ENCODE measurements at regions not wholly inside any gene's neighbourhood (a gene's known extent, or its start where the extent isn't known, plus 50 kb on each side); places are given as distances from the start of the nearest gene placed in this dataset.
"Not testable (repeated sequence)": the region's sequence is repeated elsewhere in the genome, so short reads cannot be mapped to it uniquely, and the experiment has no call there.

DNA sequence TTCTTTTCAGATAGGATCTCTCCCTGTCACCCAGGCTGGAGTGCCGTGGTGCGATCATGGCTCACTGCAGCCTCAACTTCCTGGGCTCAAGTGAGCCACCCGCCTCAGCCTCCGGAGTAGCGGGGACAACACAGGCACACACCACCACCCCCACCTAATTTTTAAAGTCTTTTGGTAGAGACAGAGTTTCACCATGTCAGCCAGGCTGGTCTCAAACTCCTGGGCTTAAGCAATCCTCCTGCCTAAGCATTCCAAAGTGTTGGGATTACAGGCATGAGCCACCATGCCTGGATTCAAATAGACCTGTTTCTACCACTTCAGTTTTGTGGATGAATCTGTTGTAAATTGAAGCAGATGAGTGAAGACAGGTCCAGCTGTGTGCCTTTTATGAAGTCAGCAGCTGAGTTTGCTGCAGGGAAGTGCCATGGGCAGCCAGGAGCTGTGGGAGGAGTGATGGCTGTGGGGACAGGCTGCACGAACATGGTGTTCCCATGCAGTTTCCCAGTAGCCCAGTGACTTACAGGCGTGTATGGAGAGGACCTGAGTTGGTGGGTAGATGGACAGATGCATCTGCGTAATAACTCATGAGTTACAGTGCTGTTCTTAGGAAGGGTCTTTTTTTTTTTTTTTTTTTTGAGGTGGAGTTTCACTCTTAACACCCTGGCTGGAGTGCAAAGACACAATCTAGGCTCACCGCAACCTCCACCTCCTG is 4476.4 kb upstream of the OR11H1 start:
- intact Hi-C loops (cut with DNase I), result not testable (repeated sequence)
- DNase-seq (ENCODE audit: low spot score), result peak; percentile 71

DNA sequence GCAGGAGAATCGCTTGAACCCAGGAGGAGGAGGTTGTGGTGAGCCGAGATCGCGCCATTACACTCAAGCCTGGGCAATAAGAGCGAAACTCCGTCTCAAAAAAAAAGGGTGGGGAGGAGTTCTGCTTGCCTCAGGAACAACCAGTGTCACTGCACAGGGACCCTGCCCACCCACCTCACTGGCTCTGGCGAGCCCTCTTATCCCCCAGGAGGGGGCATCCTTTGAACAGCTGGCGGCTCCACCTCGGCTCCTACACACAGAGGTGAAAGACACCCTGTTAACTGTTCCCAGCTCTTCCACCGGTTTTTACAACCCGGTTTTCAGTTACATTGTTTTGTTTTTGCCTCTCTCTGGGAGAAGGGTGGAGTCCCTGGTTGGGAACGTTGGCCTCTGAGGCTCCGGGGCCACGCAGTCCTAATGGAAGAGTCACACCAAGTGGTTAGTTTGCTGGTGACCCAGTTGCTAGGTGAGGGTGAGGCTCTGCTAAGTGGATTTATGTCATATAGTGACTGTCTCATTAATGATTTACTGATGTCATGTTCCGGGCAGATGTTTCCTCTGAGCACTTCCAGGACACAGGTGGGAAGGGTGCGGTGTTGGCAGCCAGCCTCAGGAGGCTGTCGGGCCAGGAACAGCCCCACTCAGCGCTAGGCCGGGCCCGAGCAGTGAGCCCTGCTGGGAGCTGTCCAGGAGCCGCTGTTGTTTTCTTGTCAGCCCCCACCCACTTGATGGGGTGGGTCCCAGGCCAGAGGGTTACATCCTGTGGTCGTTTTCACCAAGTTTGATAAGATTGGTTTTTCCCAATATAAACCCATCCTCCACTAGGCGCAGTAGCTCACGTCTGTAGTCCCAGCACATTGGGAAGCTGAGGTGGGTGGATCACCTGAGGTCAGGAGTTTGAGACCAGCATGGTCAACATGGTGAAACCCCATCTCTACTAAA is 4474.3 kb upstream of the OR11H1 start:
- intact Hi-C loops (cut with DNase I), result not testable (repeated sequence)
- DNase-seq (ENCODE audit: low spot score), result peak; percentile 77

DNA sequence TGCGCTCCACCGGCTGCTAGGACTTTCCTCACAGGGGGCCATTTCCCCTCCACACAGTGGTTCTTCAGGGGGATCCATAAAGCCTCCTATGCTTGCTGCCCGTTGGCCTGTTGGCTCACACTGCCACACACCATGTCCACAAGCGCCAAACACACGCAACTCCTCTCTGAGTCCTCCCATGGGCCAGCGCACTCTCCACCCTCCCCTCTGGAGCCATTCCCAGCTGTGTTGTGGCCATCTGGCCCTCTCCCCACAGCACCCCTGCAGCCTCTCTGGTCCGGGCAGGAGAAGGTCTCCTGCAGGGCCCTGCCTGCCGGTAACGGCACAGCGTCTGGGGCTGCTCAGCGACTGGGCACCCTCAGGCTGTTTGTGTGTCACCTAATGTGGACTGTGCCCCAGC is 4473.3 kb upstream of the OR11H1 start:
- peak; percentile 80 for DNase-seq (ENCODE audit: low spot score)
- intact Hi-C loops (cut with DNase I), result not testable (repeated sequence)

DNA sequence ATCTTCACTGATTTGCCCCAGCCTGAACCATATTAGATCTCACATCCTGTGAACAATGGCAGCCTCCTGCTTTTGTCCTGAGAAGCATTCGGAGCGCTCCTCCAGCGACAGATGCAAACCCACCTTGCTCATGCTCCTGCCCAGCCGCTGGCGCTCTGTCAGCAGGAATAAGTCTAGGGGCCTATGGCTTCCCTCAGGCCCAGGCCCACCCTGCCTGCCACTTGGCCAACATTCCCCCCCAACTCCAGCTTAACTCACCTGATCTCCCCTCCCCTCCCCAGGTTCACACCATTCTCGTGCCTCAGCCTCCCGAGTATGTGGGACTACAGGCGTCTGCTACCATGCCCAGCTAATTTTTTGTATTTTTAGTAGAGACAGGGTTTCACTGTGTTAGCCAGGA is 4472.8 kb upstream of the OR11H1 start:
- DNase-seq (ENCODE audit: low spot score), result peak; percentile 68
- intact Hi-C loops (cut with DNase I), result not testable (repeated sequence)

DNA sequence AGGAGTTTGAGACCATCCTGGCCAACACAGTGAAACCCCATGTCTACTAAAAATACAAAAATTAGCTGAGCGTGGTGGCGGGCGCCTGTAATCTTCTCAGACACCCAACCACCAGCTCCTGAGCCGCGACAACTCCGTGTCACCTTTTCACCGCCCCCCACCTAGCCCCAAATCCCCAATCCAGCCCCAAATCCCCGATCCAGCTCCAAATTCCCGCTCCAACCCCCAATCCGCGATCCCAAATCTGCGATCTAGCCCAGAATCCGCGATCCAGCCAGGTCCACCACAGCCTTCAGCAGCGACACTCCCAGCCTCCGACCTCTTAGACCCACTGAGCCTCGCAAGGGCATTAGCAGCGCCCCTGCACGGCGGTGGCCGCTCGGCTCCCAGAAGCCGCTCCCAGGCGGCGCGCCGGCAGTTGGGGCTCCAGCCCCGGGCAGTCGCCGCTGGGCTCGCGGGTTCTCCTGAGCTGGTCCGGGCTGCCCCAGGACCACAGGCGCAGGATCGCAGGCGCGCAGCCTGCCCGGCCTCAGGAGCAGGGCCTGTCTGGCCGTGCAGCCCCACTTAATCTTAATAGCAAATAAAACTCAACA is 4469.9 kb upstream of the OR11H1 start:
- peak; percentile 74 for DNase-seq (ENCODE audit: low spot score)
- intact Hi-C loops (cut with DNase I), result not testable (repeated sequence)

DNA sequence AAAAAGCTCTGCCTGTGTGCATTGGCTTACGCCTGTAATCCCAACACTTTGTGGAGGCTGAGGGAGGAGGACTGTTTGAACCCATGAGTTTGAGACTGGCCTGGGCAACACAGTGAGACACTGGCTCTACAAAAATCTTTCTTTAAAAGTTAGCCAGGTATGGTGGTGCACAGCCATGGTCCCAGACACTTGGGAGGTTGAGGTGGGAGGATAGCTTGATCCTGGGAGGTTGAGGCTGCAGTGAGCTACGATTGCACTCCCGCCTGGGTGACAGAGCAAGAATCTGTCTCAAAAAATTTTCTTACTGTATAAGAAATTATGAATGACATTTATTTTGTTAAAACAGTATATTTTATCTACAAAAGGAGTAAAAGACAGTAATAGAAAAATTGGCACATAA is 4468.9 kb upstream of the OR11H1 start:
- DNase-seq (ENCODE audit: low spot score), result peak; percentile 59

DNA sequence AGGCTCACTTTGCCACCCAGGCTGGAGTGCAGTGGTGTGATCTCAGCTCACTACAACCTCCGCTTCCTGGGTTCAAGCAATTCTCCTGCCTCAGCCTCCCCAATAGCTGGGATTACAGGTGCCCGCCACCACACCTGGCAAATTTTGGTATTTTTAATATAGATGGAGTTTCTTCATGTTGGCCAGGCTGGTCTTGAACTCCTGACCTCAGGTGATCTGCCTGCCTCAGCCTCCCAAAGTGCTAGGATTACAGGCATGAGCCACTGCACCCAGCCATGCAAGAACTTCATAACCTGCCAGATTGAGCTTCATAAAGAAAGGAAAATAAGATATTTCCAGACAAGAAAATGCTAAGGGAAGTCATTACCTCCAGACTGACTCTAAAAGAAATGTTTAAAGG is 4467.2 kb upstream of the OR11H1 start:
- intact Hi-C loops (cut with DNase I), result not testable (repeated sequence)
- peak; percentile 56 for DNase-seq (ENCODE audit: low spot score)

More for the DNA sequence above, 4468.9 kb upstream of the OR11H1 start:
- intact Hi-C loops (cut with DNase I), result not testable (repeated sequence)

DNA sequence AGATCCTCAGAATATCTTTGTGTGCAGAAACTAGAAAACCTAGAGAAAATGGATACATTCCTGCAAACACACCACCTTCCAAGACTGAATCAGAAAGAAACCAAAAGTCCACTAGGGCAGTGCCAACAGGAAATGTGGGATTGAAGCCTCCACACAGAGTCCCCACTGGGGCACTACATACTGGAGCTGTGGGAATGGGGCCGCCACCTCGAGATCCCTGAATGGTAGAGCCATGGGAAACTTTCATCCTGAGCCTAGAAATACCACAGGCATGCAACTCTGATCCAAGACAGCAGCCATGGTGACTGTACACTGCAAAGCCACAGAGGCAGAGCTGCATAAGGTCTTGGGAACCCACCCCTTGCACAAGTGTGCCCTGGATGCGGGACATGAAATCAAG is 4465.5 kb upstream of the OR11H1 start:
- intact Hi-C loops (cut with DNase I), result not testable (repeated sequence)
- DNase-seq (ENCODE audit: low spot score), result peak; percentile 74

DNA sequence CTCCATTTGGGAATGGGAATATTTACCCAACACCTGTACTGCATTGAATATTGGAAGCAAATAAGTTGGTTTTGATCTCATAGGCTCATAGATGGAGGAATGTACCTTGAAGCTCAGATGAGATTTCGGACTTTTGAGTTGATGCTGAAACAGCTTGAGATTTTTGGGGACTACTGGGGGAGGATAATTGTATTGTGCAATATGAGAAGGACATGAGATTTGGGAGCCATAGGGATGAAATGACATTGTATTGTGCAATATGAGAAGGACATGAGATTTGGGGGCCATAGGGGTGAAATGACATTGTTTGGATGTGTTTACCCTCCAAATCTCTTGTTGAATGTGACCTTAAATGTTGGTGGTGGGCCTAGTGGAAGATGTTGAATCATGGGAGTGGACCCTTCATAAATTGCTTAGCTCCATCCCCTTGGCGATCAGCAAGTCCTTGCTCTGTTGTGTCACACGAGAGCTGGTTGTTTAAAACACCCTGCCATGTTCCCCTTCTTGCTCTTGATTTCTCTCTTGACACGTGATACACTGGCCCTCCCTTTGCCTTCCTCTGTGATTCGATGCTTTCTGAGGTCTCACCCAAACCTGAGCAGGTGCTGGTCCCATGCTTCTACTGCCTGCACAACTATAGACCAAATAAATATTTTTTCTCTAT is 4464.8 kb upstream of the OR11H1 start:
- DNase-seq (ENCODE audit: low spot score), result peak; percentile 72
- intact Hi-C loops (cut with DNase I), result not testable (repeated sequence)

DNA sequence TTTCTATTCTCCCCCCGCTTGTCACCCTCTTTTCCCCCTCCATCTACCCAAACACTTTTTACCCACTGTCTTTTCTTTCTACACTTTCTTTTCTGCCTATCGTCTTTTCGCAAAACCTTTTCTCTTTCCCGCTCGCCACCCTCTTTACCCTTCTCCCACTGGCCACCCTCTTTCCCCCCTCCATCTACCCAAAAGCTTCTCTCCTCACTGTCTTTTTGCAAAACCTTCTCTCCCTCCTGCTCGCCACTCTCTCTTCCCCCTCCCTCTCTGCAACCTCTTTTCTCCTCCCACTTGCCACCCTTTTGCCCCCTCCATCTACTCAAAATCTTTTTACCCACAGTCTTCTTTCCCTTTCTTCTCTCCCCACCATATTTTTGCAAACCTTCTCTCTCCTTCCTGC is 4462.8 kb upstream of the OR11H1 start:
- intact Hi-C loops (cut with DNase I), result not testable (repeated sequence)
- DNase-seq (ENCODE audit: low spot score), result peak; percentile 44

DNA sequence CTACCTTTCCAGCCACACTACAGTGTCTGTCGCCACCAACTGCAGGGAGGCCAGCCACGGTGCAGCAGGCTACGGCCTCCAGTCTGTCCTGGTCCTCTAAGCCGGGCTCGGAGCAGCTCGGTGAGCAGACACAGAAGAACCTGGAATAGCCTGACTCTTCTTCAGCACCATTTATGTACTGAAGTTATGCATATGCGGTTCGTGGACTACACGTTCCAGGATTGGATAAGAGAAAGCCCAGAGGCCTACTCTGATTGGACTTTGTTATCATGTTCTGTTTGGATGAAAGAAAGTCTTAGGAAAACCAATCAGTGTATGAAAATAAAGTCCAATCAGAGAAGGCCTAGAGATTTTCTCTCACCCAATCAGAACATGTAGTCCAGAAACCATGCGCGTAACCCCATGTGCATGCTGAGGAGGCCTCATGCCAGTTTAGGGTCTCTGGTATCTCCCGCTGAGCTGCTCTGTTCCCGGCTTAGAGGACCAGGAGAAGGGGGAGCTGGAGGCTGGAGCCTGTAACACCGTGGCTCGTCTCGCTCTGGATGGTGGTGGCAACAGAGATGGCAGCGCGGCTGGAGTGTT is 4462.0 kb upstream of the OR11H1 start:
- peak; percentile 53 for DNase-seq (ENCODE audit: low spot score)
- intact Hi-C loops (cut with DNase I), result not testable (repeated sequence)

DNA sequence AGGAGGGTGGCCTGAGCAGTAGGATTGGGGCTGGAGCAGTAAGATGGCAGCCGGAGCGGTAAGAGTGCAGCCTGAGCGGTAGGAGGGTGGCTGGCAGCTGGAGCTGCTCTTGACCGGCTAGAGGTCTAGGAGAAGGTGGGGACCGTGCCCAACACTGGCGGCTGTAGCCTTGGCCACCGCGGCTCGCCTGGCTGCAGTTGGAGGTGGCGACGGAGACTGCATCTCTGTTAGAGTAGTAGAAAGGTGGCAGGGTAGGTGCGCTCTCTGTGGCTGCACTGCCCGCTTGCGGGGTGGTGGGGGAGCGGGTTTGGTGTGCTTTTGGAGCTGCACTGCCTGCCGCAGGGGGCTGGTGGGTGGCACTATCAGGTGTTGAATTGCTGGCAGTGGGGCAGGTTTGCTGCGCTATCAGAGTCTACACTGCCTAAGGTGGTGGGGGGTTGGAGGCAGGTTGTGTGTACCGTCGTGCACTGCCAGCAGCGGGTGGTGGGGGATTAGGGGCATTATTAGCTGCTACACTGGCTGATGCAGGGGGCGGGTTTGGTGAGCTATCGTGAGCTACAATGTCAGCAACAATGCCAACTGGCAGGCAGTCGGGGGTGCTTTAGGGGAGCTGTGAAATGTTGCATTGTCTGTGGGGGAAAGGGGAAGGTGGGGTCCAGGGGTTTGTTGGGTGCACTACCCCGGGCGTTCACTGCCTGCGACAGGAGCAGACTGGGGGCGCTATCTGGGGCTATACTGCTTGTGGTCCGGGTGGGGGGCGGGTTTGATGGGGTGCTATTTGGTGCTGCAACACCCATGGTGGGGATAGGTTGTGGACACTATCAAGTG is 4461.3 kb upstream of the OR11H1 start:
- intact Hi-C loops (cut with DNase I), result no loop called here
- peak; percentile 76 for DNase-seq (ENCODE audit: low spot score)

DNA sequence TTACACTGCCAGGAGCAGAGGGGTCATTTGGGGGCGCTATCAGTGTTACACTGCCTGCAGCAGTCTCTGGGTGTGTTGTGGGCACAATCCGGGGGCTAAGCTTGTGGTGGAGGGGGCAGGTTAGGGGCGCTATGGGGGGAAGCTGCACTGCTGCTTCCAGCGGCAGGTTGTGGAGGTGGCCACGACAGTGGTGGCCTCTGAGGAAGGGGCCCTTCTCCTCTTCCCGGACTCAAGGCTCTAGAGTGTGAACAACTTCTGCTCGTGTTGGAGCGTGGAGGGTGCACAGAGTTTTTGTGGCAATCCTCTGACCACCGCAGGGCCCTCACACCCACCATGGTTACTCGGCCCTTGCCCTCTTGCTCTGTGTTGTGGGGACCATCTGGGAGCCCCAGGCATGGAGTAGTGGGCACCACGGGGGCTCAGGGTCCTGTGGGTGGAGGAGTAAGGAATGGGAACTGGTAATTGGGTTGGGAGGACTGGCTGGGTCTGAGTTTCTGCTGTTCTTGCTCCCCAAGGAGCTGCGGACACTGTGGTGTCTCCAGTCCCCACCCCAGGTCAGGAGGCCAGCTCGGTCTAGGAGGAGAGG is 4460.6 kb upstream of the OR11H1 start:
- intact Hi-C loops (cut with DNase I), result not testable (repeated sequence)
- peak; percentile 76 for DNase-seq (ENCODE audit: low spot score)

DNA sequence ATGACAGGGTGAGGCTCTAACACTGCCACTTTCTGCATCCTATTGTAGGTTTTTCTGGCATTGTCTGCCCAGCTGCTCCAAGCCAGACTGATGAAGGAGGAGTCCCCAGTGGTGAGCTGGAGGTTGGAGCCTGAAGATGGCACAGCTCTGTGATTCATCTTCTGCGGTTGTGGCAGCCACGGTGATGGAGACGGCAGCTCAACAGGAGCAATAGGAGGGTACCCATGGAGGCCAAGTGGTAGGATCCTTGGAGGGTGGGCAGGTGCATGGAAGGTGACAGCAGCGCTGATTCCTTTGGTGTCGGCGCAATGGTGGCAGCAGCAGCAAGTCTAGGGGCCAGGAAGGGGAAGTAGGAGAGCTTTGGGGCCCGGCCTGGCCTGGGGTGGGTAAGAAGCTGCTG is 4460.1 kb upstream of the OR11H1 start:
- peak; percentile 76 for DNase-seq (ENCODE audit: low spot score)

DNA sequence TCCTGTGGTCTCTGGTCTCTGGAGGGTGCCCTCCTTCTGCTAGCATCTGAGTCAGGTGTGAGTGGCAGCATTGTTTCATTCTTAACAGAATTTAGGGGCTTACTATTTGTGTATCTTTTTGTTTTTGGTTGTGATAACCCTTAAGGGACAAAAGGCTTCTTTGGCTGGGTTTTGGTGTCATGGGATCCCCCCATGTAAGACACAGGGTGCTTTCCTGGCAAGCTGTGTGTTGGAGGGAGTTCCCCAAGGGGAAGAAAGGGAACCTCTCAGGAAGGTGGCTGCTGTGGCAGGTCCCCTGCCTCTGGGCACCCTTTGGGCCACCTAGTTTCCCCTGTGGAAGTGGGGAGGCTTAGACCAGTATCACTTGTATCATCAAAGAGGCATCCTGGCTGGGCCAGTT is 4459.6 kb upstream of the OR11H1 start:
- peak; percentile 43 for DNase-seq (ENCODE audit: low spot score)
- intact Hi-C loops (cut with DNase I), result not testable (repeated sequence)

More for the DNA sequence above, 4460.1 kb upstream of the OR11H1 start:
- intact Hi-C loops (cut with DNase I), result not testable (repeated sequence)

Data from cardiac septum (tissue), 1 donor.